Activated B cell treated with CpG ODN at 0.5 μM for 24 hours (primary cell): ENCODE measurements at regions not wholly inside any gene's neighbourhood (a gene's known extent, or its start where the extent isn't known, plus 50 kb on each side); places are given as distances from the start of the nearest gene placed in this dataset.

Source experiments
- ATAC-seq: fragments of 200-7000 bp; cut with Tn5 transposase; one replicate; pipeline ENCODE4 v1.10.0; 2021; ENCODE audit warnings: low read depth, mild to moderate bottlenecking, moderate library complexity
- CTCF ChIA-PET: fragments of 350-600 bp; sonication (Branson Sonifier 250); formaldehyde crosslinking; loops from one replicate; lab custom pipeline; 2021; ENCODE audit warnings: antibody characterized with exemption; lab: Charles Lee
- POLR2A ChIA-PET: fragments of 350-600 bp; sonication (Branson Sonifier 250); formaldehyde crosslinking; loops from one replicate; lab custom pipeline; 2021; ENCODE audit warnings: antibody characterized with exemption; lab: Charles Lee
- DNase-seq: peaks from one replicate; pipeline ENCODE4 v3.0.0; 2022
- H3K27ac Mint-ChIP-seq: one replicate; pipeline ENCODE4 v1.8.0; 2020; ENCODE audit warnings: mixed read lengths
- H3K27me3 Mint-ChIP-seq: one replicate; pipeline ENCODE4 v1.8.0; 2021; ENCODE audit warnings: mixed read lengths
- H3K36me3 Mint-ChIP-seq: one replicate; pipeline ENCODE4 v1.8.0; 2021; ENCODE audit warnings: low read depth, mixed read lengths
- H3K4me1 Mint-ChIP-seq: one replicate; pipeline ENCODE4 v1.8.0; 2021; ENCODE audit warnings: mixed read lengths
- H3K4me3 Mint-ChIP-seq: one replicate; pipeline ENCODE4 v1.8.0; 2020; ENCODE audit warnings: mild to moderate bottlenecking, mixed read lengths
- H3K9me3 Mint-ChIP-seq: one replicate; pipeline ENCODE4 v1.8.0; 2020; ENCODE audit warnings: mixed read lengths
- intact Hi-C: fragments of 100-400 bp; cut with micrococcal nuclease; formaldehyde crosslinking; loops from one replicate; pipeline ENCODE4 v1.15.1; 2024
- TF ChIP-seq, protein P1 (sequence below): fragments of 200-600 bp; IDR thresholded peaks from one replicate; pipeline ENCODE4 v1.8.0; 2022; ENCODE audit warnings: antibody characterized with exemption, mild to moderate bottlenecking

DNA sequence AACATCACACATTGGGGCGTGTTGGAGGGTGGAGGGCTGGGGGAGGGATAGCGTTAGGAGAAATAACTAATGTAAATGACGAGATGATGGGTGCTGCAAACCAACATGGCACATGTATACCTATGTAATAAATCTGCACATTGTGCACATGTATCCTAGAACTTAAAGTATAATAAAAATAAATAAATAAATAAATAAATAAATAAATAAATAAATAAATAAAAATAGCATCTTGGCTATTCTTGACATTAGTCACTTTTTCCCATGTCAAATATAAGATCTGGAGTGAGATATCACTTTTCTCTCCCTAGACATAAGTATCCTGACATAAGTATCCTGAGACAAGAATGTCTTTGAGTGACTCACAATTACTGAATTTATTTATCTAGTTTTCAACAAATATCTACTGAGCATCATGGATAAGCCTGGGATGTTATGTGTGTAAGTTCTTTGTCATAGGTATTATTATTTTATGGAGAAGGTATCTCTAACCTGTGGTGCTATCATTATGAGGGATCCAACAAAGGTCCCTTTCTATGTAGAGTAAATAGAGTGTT is 691.3 kb downstream of the SORCS1 start:
- CTCF ChIA-PET: no interaction called here
- no peak for ATAC-seq
- no peak for DNase-seq
- TF ChIP-seq, protein P1, sequence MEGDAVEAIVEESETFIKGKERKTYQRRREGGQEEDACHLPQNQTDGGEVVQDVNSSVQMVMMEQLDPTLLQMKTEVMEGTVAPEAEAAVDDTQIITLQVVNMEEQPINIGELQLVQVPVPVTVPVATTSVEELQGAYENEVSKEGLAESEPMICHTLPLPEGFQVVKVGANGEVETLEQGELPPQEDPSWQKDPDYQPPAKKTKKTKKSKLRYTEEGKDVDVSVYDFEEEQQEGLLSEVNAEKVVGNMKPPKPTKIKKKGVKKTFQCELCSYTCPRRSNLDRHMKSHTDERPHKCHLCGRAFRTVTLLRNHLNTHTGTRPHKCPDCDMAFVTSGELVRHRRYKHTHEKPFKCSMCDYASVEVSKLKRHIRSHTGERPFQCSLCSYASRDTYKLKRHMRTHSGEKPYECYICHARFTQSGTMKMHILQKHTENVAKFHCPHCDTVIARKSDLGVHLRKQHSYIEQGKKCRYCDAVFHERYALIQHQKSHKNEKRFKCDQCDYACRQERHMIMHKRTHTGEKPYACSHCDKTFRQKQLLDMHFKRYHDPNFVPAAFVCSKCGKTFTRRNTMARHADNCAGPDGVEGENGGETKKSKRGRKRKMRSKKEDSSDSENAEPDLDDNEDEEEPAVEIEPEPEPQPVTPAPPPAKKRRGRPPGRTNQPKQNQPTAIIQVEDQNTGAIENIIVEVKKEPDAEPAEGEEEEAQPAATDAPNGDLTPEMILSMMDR: no peak
- POLR2A ChIA-PET: no interaction called here
- no peaks in the 10 kb centered on the region for H3K36me3 Mint-ChIP-seq
- H3K4me3 Mint-ChIP-seq: no peak overlapping the region
- no peaks in the 10 kb centered on the region for H3K27me3 Mint-ChIP-seq
- intact Hi-C loops: no loop called here
- H3K27ac Mint-ChIP-seq: no peak overlapping the region
- H3K9me3 Mint-ChIP-seq: peaks cover 12% of the 10 kb centered on the region
- H3K4me1 Mint-ChIP-seq: no peaks in the 10 kb centered on the region

DNA sequence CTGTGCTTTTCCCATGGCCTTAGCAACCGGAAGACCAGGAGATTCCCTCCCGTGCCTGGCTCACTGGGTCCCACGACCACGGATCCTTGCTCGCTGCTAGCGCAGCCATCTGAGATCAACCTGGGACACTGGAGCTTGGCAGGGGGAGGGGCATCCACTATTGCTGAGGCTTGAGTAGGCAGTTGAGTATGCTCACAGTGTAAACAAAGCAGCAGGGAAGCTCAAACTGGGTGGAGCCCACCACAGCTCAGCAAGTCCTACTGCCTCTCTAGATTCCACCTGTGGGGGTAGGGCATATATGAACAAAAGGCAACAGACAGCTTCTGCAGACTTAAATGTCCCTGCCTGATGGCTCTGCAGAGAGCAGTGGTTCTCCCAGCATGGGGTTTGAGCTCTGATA is 697.0 kb downstream of the SORCS1 start:
- TF ChIP-seq, protein P1: no peak
- POLR2A ChIA-PET: no interaction called here
- H3K36me3 Mint-ChIP-seq: no peaks in the 10 kb centered on the region

DNA sequence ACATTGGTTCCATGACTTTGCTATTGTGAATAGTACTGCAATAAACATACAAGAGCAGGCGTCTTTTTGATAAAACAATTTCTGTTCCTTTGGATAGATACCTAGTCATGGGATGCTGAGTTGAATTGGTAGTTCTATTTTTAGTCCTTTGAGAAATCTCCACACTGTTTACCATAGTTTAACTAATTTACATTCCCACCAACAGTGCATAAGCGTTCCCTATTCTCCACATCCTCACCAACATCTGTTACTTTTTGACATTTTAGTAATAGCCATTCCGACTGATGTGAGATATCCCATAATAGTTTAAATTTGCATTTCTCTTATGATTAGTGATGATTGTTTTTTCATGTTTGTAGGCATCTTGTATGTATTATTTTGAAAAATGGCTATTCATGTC is 707.0 kb downstream of the SORCS1 start:
- ATAC-seq (no peak), DNase-seq (no peak)
- Mint-ChIP-seq H3K4me1 (no peaks in the 10 kb centered on the region), H3K36me3 (no peaks in the 10 kb centered on the region), H3K4me3 (no peak overlapping the region), H3K9me3 (peaks cover 5% of the 10 kb centered on the region), H3K27me3 (no peaks in the 10 kb centered on the region), H3K27ac (no peak overlapping the region)
- ChIA-PET CTCF (no interaction called here), POLR2A (no interaction called here)
- intact Hi-C loops: no loop called here
- TF ChIP-seq, protein P1: no peak

More for the DNA sequence above, 697.0 kb downstream of the SORCS1 start:
- no peak overlapping the region for H3K4me3 Mint-ChIP-seq
- CTCF ChIA-PET: no interaction called here
- peaks cover 4% of the 10 kb centered on the region for H3K9me3 Mint-ChIP-seq
- no peak overlapping the region for H3K27ac Mint-ChIP-seq
- H3K27me3 Mint-ChIP-seq: no peaks in the 10 kb centered on the region
- intact Hi-C loops: no loop called here
- no peak for DNase-seq
- no peak for ATAC-seq
- no peaks in the 10 kb centered on the region for H3K4me1 Mint-ChIP-seq

DNA sequence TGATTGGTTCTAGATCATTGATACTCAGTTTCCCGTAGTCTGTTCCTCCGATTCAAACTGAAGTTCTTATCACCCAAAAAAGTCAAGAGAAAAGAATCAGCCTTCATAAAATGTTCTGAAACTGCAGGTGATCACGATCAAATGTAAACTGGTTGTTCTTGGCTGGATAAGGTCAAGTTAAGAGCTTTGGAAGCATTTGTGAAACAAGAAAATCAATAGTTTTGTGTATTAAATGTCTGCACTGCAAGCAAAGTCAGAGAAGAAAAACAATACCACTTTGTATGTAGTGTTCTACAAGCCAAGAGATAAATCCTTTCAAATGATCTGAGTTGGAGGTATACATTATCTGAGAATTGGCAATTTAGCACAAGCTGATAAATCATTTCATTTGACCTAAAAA is 710.3 kb downstream of the SORCS1 start:
- Mint-ChIP-seq H3K4me1 (no peaks in the 10 kb centered on the region), H3K4me3 (no peak overlapping the region), H3K27me3 (no peaks in the 10 kb centered on the region), H3K27ac (no peak overlapping the region), H3K9me3 (no peaks in the 10 kb centered on the region), H3K36me3 (no peaks in the 10 kb centered on the region)
- DNase-seq (no peak), ATAC-seq (no peak)
- POLR2A ChIA-PET: no interaction called here
- TF ChIP-seq, protein P1: no peak
- intact Hi-C loops: no loop called here
- CTCF ChIA-PET: no interaction called here

DNA sequence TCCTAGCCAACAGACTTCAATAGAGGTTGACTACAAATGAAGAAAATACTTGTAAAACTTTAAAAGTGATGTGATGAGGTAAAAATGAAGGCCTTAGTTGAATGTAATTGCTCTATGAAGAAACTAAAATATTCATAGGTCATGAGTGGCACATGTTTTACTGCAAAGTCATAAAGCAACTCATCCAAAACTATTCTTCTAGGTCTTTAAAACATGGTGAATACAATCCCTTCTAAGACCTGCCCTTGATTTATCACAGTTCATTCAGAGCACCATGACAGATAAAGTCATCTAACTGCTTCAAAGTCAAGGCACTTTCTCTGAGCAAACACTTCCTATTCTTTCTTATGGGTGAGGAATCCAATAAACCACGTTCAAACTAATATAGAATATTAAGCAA is 713.5 kb downstream of the SORCS1 start:
- no peak overlapping the region for H3K27ac Mint-ChIP-seq
- POLR2A ChIA-PET: no interaction called here
- no peaks in the 10 kb centered on the region for H3K36me3 Mint-ChIP-seq
- H3K9me3 Mint-ChIP-seq: peaks cover 5% of the 10 kb centered on the region
- CTCF ChIA-PET: no interaction called here
- no peak overlapping the region for H3K4me3 Mint-ChIP-seq
- ATAC-seq (no peak), DNase-seq (no peak)
- no peaks in the 10 kb centered on the region for H3K27me3 Mint-ChIP-seq
- TF ChIP-seq, protein P1: no peak
- intact Hi-C loops: no loop called here
- no peaks in the 10 kb centered on the region for H3K4me1 Mint-ChIP-seq
